B cell (primary cell): ENCODE measurements at regions not wholly inside any gene's neighbourhood (a gene's known extent, or its start where the extent isn't known, plus 50 kb on each side); places are given as distances from the start of the nearest gene placed in this dataset.

Experiments
- ATAC-seq: fragments of 200-7000 bp; cut with Tn5 transposase; one replicate; pipeline ENCODE4 v1.10.0; 2021; ENCODE audit warnings: low read depth, mild to moderate bottlenecking, moderate number of reproducible peaks, moderate library complexity
- CTCF ChIA-PET: fragments of 350-600 bp; sonication (Branson Sonifier 250); formaldehyde crosslinking; loops from one replicate; lab custom pipeline; 2021; ENCODE audit warnings: antibody characterized with exemption, inconsistent platforms; lab: Charles Lee
- POLR2A ChIA-PET: fragments of 350-600 bp; sonication (Branson Sonifier 250); formaldehyde crosslinking; loops from one replicate; lab custom pipeline; 2021; ENCODE audit warnings: antibody characterized with exemption; lab: Charles Lee
- DNase-seq: peaks from one replicate; pipeline ENCODE4 v3.0.0; 2013
- H2AFZ ChIP-seq: 2 replicates; pipeline ENCODE4 v1.6.1; 2012; ENCODE audit warnings: mild to moderate bottlenecking, low read depth, low read length; ENCODE audit not compliant: insufficient read depth, poor library complexity, severe bottlenecking
- H3K27ac ChIP-seq, 2 donors: 1 replicate in 1 of 2; 2 replicates in 1 of 2; pipeline ENCODE4 v1.5.1; 2012 to 2013; ENCODE audit warnings: low read length in 2 of 2, mild to moderate bottlenecking in 2 of 2, moderate library complexity in 1 of 2
- H3K27me3 ChIP-seq, 4 experiments: fragments of 200-600 bp in 1 of 4; sonication (generic) in 1 of 4; replicated peaks in 1 of 4; 1 replicate in 2 of 4; 2 replicates in 2 of 4; pipeline versions ENCODE4 v1.6.1 to v1.7.0; 2013 to 2016; ENCODE audit warnings: low read length in 3 of 4, mild to moderate bottlenecking in 2 of 4, mixed read lengths in 1 of 4, moderate library complexity in 1 of 4; ENCODE audit not compliant: insufficient read depth in 4 of 4, control insufficient read depth in 3 of 4; ENCODE audit errors: control extremely low read depth in 1 of 4
- H3K36me3 ChIP-seq, 2 experiments: replicated peaks in 1 of 2; 1 replicate in 1 of 2; 2 replicates in 1 of 2; pipeline versions ENCODE4 v1.6.1 to v1.7.1; 2013; ENCODE audit warnings: low read length in 1 of 2; ENCODE audit not compliant: insufficient read depth in 2 of 2, control insufficient read depth in 1 of 2; ENCODE audit errors: control extremely low read depth in 1 of 2, extremely low read depth in 1 of 2
- H3K4me1 ChIP-seq, 2 donors: fragments of 200-600 bp in 1 of 2; sonication (generic) in 1 of 2; 1 replicate in 1 of 2; 2 replicates in 1 of 2; pipeline versions ENCODE4 v1.5.1 to v1.6.1; 2013 to 2017; ENCODE audit warnings: low read length in 2 of 2; ENCODE audit not compliant: control insufficient read depth in 2 of 2, insufficient read depth in 2 of 2
- H3K4me2 ChIP-seq: replicated peaks from 2 replicates; pipeline ENCODE3; 2012; ENCODE audit warnings: mild to moderate bottlenecking, low read depth, low read length; ENCODE audit not compliant: poor library complexity, severe bottlenecking
- H3K4me3 ChIP-seq, 5 experiments: fragments of 200-600 bp in 1 of 5; sonication (generic) in 1 of 5; 1 replicate in 3 of 5; 2 replicates in 2 of 5; pipeline versions ENCODE4 v1.5.1 to v1.7.0; 2011 to 2016; ENCODE audit warnings: low read length in 4 of 5, mild to moderate bottlenecking in 4 of 5, low read depth in 2 of 5, control low read depth in 1 of 5, moderate library complexity in 1 of 5; ENCODE audit not compliant: insufficient read depth in 1 of 5; ENCODE audit errors: control extremely low read depth in 1 of 5, extremely low read depth in 1 of 5
- H3K79me2 ChIP-seq: fragments of 200-600 bp; sonication (generic); one replicate; pipeline ENCODE4 v1.6.0; 2016; ENCODE audit warnings: low read length; ENCODE audit not compliant: control insufficient read depth, insufficient read depth
- H3K9ac ChIP-seq: fragments of 200-600 bp; sonication (generic); 2 replicates; pipeline ENCODE4 v1.6.1; 2017; ENCODE audit warnings: mild to moderate bottlenecking, low read length, moderate library complexity
- H3K9me3 ChIP-seq, 3 donors: one replicate each; pipeline versions ENCODE4 v1.6.1 to v1.7.1; 2013; ENCODE audit warnings: low read length in 2 of 3; ENCODE audit not compliant: control insufficient read depth in 2 of 3, insufficient read depth in 1 of 3; ENCODE audit errors: control extremely low read depth in 1 of 3
- H4K20me1 ChIP-seq: 2 replicates; pipeline ENCODE4 v1.6.0; 2012; ENCODE audit warnings: mild to moderate bottlenecking, low read length; ENCODE audit not compliant: insufficient read depth, control insufficient read depth, poor library complexity, severe bottlenecking
- H3K27ac Mint-ChIP-seq: one replicate; pipeline ENCODE4 v1.8.0; 2021; ENCODE audit warnings: mixed read lengths
- H3K27me3 Mint-ChIP-seq: one replicate; pipeline ENCODE4 v1.8.0; 2021; ENCODE audit warnings: mixed read lengths
- H3K4me1 Mint-ChIP-seq: one replicate; pipeline ENCODE4 v1.8.0; 2021; ENCODE audit warnings: mixed read lengths
- H3K4me3 Mint-ChIP-seq: one replicate; pipeline ENCODE4 v1.8.0; 2021; ENCODE audit warnings: mixed read lengths
- H3K9me3 Mint-ChIP-seq: one replicate; pipeline ENCODE4 v1.8.0; 2022; ENCODE audit warnings: mixed read lengths; ENCODE audit not compliant: insufficient read depth
- EZH2 ChIP-seq: IDR thresholded peaks from 2 replicates; pipeline ENCODE4 v1.6.1; 2012; ENCODE audit warnings: borderline replicate concordance, low read depth, mild to moderate bottlenecking, moderate library complexity, low read length; ENCODE audit not compliant: insufficient read depth, poor library complexity, severe bottlenecking
- WGBS: methylation state at CpG from one replicate; pipeline ENCODE4 v1.1.5; 2013; ENCODE audit warnings: missing lambda C conversion rate; ENCODE audit not compliant: insufficient coverage; 5-methylcytosine and 5-hydroxymethylcytosine counted together
- intact Hi-C: fragments of 100-400 bp; cut with micrococcal nuclease; formaldehyde crosslinking; loops from one replicate; pipeline ENCODE4 v1.10.0; 2022
- TF ChIP-seq, protein P1 (sequence below): fragments of 200-600 bp; IDR thresholded peaks from one replicate; pipeline ENCODE4 v1.8.0; 2022; ENCODE audit warnings: antibody characterized with exemption, mild to moderate bottlenecking

GRCh38 chr3:67876261-67876660 lies 221.8 kb upstream of the SUCLG2 start:
- Histone ChIP-seq H3K27me3 (no peaks in the 10 kb centered on the region), H3K27ac (no peak overlapping the region), H2AFZ (no peak overlapping the region), H3K4me2 (no peak overlapping the region), H3K9me3 (no peaks in the 10 kb centered on the region), H3K4me1 (no peaks in the 10 kb centered on the region), H3K4me3 (no peak overlapping the region), H4K20me1 (no peaks in the 10 kb centered on the region), H3K36me3 (no peaks in the 10 kb centered on the region), H3K9ac (no peak overlapping the region), H3K79me2 (no peaks in the 10 kb centered on the region)
- Mint-ChIP-seq H3K4me1 (no peaks in the 10 kb centered on the region), H3K4me3 (no peak overlapping the region), H3K27me3 (peaks cover 3% of the 10 kb centered on the region), H3K27ac (no peak overlapping the region), H3K9me3 (no peaks in the 10 kb centered on the region)
- TF ChIP-seq, protein P1, sequence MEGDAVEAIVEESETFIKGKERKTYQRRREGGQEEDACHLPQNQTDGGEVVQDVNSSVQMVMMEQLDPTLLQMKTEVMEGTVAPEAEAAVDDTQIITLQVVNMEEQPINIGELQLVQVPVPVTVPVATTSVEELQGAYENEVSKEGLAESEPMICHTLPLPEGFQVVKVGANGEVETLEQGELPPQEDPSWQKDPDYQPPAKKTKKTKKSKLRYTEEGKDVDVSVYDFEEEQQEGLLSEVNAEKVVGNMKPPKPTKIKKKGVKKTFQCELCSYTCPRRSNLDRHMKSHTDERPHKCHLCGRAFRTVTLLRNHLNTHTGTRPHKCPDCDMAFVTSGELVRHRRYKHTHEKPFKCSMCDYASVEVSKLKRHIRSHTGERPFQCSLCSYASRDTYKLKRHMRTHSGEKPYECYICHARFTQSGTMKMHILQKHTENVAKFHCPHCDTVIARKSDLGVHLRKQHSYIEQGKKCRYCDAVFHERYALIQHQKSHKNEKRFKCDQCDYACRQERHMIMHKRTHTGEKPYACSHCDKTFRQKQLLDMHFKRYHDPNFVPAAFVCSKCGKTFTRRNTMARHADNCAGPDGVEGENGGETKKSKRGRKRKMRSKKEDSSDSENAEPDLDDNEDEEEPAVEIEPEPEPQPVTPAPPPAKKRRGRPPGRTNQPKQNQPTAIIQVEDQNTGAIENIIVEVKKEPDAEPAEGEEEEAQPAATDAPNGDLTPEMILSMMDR, result no peak
- no peak for TF ChIP-seq EZH2
- ChIA-PET CTCF (no interaction called here), POLR2A (no interaction called here)
- DNase-seq (no peak), ATAC-seq (no peak)
- intact Hi-C loops, result no loop called here
- no CpG with 5 or more reads among the region's 2 CpGs for WGBS

GRCh38 chr3:67875858-67876257 lies 221.4 kb upstream of the SUCLG2 start:
- H3K4me3 Mint-ChIP-seq, result no peak overlapping the region
- Histone ChIP-seq H3K9ac (no peak overlapping the region), H3K79me2 (no peaks in the 10 kb centered on the region), H2AFZ (no peak overlapping the region), H3K4me1 (no peaks in the 10 kb centered on the region), H3K4me2 (no peak overlapping the region), H3K4me3 (no peak overlapping the region), H3K9me3 (no peaks in the 10 kb centered on the region), H3K36me3 (no peaks in the 10 kb centered on the region), H4K20me1 (no peaks in the 10 kb centered on the region), H3K27me3 (no peaks in the 10 kb centered on the region), H3K27ac (no peak overlapping the region)
- no peaks in the 10 kb centered on the region for H3K9me3 Mint-ChIP-seq
- ChIA-PET CTCF (no interaction called here), POLR2A (no interaction called here)
- TF ChIP-seq, protein P1, result no peak
- no peak for TF ChIP-seq EZH2
- H3K4me1 Mint-ChIP-seq, result no peaks in the 10 kb centered on the region
- ATAC-seq (no peak), DNase-seq (no peak)
- intact Hi-C loops, result no loop called here
- 94% methylated on average over 3 of the region's 3 CpGs for WGBS
- peaks cover 3% of the 10 kb centered on the region for H3K27me3 Mint-ChIP-seq
- H3K27ac Mint-ChIP-seq, result no peak overlapping the region
